CD4-positive, alpha-beta T cell (primary cell): ENCODE measurements at regions not wholly inside any gene's neighbourhood (a gene's known extent, or its start where the extent isn't known, plus 50 kb on each side); places are given as distances from the start of the nearest gene placed in this dataset.

Experiments
- ATAC-seq: fragments of 200-7000 bp; cut with Tn5 transposase; one replicate; pipeline ENCODE4 v1.10.0; 2022; ENCODE audit warnings: mild to moderate bottlenecking; ENCODE audit not compliant: poor library complexity
- CTCF ChIA-PET: fragments of 350-600 bp; sonication (Branson Sonifier 250); formaldehyde crosslinking; loops from one replicate; lab custom pipeline; 2021; ENCODE audit warnings: antibody characterized with exemption, inconsistent platforms; lab: Charles Lee
- POLR2A ChIA-PET: fragments of 350-600 bp; sonication (Branson Sonifier 250); formaldehyde crosslinking; loops from one replicate; lab custom pipeline; 2021; ENCODE audit warnings: antibody characterized with exemption, inconsistent platforms; lab: Charles Lee
- DNase-seq, 14 experiments: peaks; one replicate each; pipeline ENCODE4 v3.0.0-alpha.2; 2013 to 2020; ENCODE audit warnings: mixed read lengths in 2 of 14
- H3K27ac ChIP-seq, 2 donors: one replicate each; pipeline versions ENCODE4 v1.5.1 to v1.7.0; 2013; ENCODE audit warnings: low read length in 2 of 2, low read depth in 1 of 2, mild to moderate bottlenecking in 1 of 2
- H3K27me3 ChIP-seq, 2 experiments: 1 replicate in 1 of 2; 2 replicates in 1 of 2; pipeline versions ENCODE4 v1.6.1 to v1.7.0; 2013; ENCODE audit warnings: low read length in 2 of 2, control low read depth in 1 of 2, mild to moderate bottlenecking in 1 of 2, moderate library complexity in 1 of 2; ENCODE audit not compliant: insufficient read depth in 2 of 2, control insufficient read depth in 1 of 2
- H3K36me3 ChIP-seq: one replicate; pipeline ENCODE4 v1.6.1; 2013; ENCODE audit warnings: low read length, control low read depth; ENCODE audit not compliant: insufficient read depth
- H3K4me1 ChIP-seq: one replicate; pipeline ENCODE4 v1.6.1; 2013; ENCODE audit warnings: low read length, control low read depth; ENCODE audit not compliant: insufficient read depth
- H3K4me3 ChIP-seq: one replicate; pipeline ENCODE4 v1.5.1; 2013; ENCODE audit warnings: mild to moderate bottlenecking, low read length, moderate library complexity
- H3K9me3 ChIP-seq, 2 experiments: 1 replicate in 1 of 2; 2 replicates in 1 of 2; pipeline versions ENCODE4 v1.6.1 to v1.7.0; 2013; ENCODE audit warnings: low read length in 2 of 2, mild to moderate bottlenecking in 2 of 2, control low read depth in 1 of 2, moderate library complexity in 1 of 2; ENCODE audit not compliant: control insufficient read depth in 1 of 2, insufficient read depth in 1 of 2
- H3K27ac Mint-ChIP-seq: one replicate; pipeline ENCODE4 v1.8.0; 2020; ENCODE audit warnings: mixed read lengths
- H3K27me3 Mint-ChIP-seq: one replicate; pipeline ENCODE4 v1.8.0; 2021; ENCODE audit warnings: mixed read lengths
- H3K36me3 Mint-ChIP-seq: one replicate; pipeline ENCODE4 v1.8.0; 2021; ENCODE audit warnings: low read depth, mixed read lengths
- H3K4me1 Mint-ChIP-seq: one replicate; pipeline ENCODE4 v1.8.0; 2021; ENCODE audit warnings: low read depth, mixed read lengths
- H3K4me3 Mint-ChIP-seq: one replicate; pipeline ENCODE4 v1.8.0; 2020; ENCODE audit warnings: mild to moderate bottlenecking, mixed read lengths
- H3K9me3 Mint-ChIP-seq: one replicate; pipeline ENCODE4 v1.8.0; 2020; ENCODE audit warnings: mixed read lengths
- intact Hi-C, 2 experiments: fragments of 100-400 bp; cut with DNase I in 1 of 2; cut with micrococcal nuclease in 1 of 2; formaldehyde crosslinking; loops; one replicate each; pipeline versions ENCODE4 v1.15.1 to v1.9.0; 2023 to 2025; cut with DNase I, micrococcal nuclease
- TF ChIP-seq, protein P1 (sequence below): fragments of 200-600 bp; IDR thresholded peaks from one replicate; pipeline ENCODE4 v1.8.0; 2022; ENCODE audit warnings: antibody characterized with exemption, mild to moderate bottlenecking

DNA sequence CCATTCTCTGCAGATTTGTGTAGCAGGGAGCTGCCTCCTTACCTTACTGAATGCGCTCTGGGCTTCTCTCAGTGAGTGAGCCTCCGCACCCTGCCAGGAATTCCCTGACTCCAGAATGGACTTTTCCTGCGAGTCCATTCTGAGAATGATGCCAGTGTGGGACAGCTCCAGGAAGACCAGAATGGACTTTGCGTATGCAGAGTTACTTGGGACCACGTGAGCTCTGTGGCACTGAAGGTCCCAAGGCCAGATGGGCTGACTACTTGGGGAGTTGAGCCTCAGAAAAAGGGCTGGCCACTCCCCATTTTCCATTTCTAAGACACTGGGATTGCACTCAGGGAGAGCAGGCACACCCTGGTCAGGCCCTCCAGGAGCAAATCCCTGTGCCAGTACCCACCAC lies 324.7 kb upstream of the ZMIZ1 start:
- H3K27ac Mint-ChIP-seq = no peak overlapping the region
- CTCF ChIA-PET = no interaction called here

DNA sequence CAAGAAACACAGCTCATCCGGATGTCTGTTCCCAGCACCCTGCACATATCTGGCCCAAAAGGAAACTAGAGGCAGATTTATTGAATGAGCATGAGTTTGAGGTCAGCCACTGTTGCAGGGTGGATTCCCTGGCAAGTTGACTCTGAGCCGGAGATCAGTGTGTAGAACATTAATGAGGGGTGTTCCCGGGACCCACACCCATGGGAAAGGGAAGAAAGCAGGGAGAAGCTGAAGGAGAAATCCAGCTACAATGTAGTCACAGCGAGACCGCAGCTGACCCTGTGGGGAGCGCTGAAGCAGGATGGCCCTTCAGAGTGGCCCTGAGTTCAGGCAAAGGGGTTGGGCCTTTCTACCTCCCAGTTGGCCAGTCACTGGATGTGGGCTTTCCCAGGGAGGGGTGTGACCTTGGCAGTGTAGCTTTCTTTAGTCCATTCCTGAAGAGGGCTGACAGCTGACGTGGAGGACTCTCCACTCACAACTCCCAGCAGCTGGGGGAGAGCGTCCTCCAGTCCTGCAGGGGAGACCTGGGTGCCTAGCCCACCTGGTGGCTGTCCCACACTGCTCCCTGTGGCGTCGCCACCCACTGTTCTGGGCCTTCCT lies 324.2 kb upstream of the ZMIZ1 start:
- intact Hi-C loops = loop anchor here in 1 of 2 experiments (5.0 kb wide), 1 partner anchor 453 kb away; no protein-coding TSS in a partner anchor
- no peaks in the 10 kb centered on the region for H3K27me3 Mint-ChIP-seq
- POLR2A ChIA-PET = no interaction called here

More for the DNA sequence above, 324.7 kb upstream of the ZMIZ1 start:
- Mint-ChIP-seq H3K4me1 (peaks cover 16% of the 10 kb centered on the region), H3K9me3 (no peaks in the 10 kb centered on the region), H3K27me3 (no peaks in the 10 kb centered on the region), H3K36me3 (no peaks in the 10 kb centered on the region), H3K4me3 (no peak overlapping the region)
- intact Hi-C loops = no loop called here
- H3K27ac ChIP-seq = no peak overlapping the region
- H3K4me1 ChIP-seq = peaks cover 5% of the 10 kb centered on the region
- DNase-seq (no peak), ATAC-seq (no peak)
- POLR2A ChIA-PET = no interaction called here
- TF ChIP-seq, protein P1, sequence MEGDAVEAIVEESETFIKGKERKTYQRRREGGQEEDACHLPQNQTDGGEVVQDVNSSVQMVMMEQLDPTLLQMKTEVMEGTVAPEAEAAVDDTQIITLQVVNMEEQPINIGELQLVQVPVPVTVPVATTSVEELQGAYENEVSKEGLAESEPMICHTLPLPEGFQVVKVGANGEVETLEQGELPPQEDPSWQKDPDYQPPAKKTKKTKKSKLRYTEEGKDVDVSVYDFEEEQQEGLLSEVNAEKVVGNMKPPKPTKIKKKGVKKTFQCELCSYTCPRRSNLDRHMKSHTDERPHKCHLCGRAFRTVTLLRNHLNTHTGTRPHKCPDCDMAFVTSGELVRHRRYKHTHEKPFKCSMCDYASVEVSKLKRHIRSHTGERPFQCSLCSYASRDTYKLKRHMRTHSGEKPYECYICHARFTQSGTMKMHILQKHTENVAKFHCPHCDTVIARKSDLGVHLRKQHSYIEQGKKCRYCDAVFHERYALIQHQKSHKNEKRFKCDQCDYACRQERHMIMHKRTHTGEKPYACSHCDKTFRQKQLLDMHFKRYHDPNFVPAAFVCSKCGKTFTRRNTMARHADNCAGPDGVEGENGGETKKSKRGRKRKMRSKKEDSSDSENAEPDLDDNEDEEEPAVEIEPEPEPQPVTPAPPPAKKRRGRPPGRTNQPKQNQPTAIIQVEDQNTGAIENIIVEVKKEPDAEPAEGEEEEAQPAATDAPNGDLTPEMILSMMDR = no peak
- H3K27me3 ChIP-seq = no peaks in the 10 kb centered on the region
- H3K4me3 ChIP-seq = no peak overlapping the region
- no peaks in the 10 kb centered on the region for H3K36me3 ChIP-seq
- H3K9me3 ChIP-seq = no peaks in the 10 kb centered on the region

DNA sequence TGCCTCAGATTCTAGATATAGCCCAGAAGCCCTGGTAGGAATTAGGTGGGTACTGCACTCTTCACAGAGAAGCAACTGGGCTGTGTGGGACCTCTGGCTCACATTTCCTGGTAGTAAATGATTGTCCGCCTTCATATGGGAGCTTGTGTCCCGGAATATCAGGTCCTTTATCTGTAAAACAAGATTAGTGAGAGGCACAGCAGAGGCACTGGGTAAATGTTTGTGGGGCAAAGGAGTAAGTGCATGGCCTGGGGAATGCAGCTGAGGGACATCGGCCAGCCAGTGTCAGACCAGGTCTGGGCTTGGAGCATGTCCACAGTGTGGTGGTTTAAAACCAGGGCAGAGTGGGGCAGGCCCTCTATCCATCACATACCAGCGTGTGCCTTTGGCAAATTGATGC lies 323.3 kb upstream of the ZMIZ1 start:
- H3K9me3 ChIP-seq = no peaks in the 10 kb centered on the region
- ChIA-PET POLR2A (no interaction called here), CTCF (no interaction called here)
- no peaks in the 10 kb centered on the region for H3K36me3 Mint-ChIP-seq
- no peaks in the 10 kb centered on the region for H3K27me3 ChIP-seq
- H3K27ac Mint-ChIP-seq = no peak overlapping the region
- DNase-seq = no peak
- H3K4me1 Mint-ChIP-seq = peaks cover 16% of the 10 kb centered on the region
- intact Hi-C loops = loop anchor here in 1 of 2 experiments (5.0 kb wide), 1 partner anchor 452 kb away; no protein-coding TSS in a partner anchor
- TF ChIP-seq, protein P1 = no peak
- peaks cover 4% of the 10 kb centered on the region for H3K27me3 Mint-ChIP-seq
- H3K27ac ChIP-seq = no peak overlapping the region
- peaks cover 5% of the 10 kb centered on the region for H3K4me1 ChIP-seq
- H3K36me3 ChIP-seq = no peaks in the 10 kb centered on the region
- H3K4me3 ChIP-seq = no peak overlapping the region
- no peak for ATAC-seq
- no peaks in the 10 kb centered on the region for H3K9me3 Mint-ChIP-seq
- H3K4me3 Mint-ChIP-seq = no peak overlapping the region

More for the DNA sequence above, 324.2 kb upstream of the ZMIZ1 start:
- Mint-ChIP-seq H3K4me1 (peaks cover 16% of the 10 kb centered on the region), H3K4me3 (no peak overlapping the region), H3K36me3 (no peaks in the 10 kb centered on the region), H3K9me3 (no peaks in the 10 kb centered on the region), H3K27ac (no peak overlapping the region)
- Histone ChIP-seq H3K36me3 (no peaks in the 10 kb centered on the region), H3K9me3 (no peaks in the 10 kb centered on the region), H3K4me1 (peaks cover 5% of the 10 kb centered on the region), H3K4me3 (no peak overlapping the region), H3K27me3 (no peaks in the 10 kb centered on the region), H3K27ac (no peak overlapping the region)
- CTCF ChIA-PET = no interaction called here
- TF ChIP-seq, protein P1 = no peak
- no peak for ATAC-seq
- no peak for DNase-seq
